ENCODE measurements at regions not wholly inside any gene's neighbourhood (a gene's known extent, or its start where the extent isn't known, plus 50 kb on each side); places are given as distances from the start of the nearest gene placed in this dataset.
A peak's percentile ranks its signal among the peaks of the same experiment; 100 is the strongest.

DNA sequence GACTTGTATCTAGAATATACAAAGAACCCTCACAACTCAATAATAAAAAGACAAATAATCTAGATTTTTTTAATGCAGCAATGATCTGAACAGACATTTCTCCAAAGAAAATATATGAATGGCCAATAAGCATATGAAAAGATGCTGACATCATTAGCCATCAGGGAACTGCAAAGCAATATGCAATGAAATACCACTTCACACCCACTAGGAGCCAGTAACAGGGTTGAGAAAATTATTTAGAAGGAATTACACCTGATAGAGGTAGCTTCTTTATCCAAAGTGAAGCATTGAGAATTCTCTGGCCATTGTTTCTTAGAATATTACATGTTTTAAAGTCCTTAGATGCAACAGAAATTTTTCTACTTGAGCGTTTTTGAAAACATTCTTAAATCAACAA is 316.9 kb downstream of the KCNN2 start:
- ChIA-PET CTCF (ENCODE audit: partially characterized antibody) (interaction anchor here (1.2 to 1.5 kb wide), 2 partner anchors 51 to 108 kb away, joined by 3 to 4 read pairs; no protein-coding TSS in a partner anchor), POLR2A (ENCODE audit: partially characterized antibody) (no interaction called here)
- Histone ChIP-seq H4K91ac (replicated peaks; ENCODE audit: insufficient read length, low read length) (no peak overlapping the region), H3K23me2 (ENCODE audit: low read depth, low read length) (no peaks in the 10 kb centered on the region), H3K27me3 (replicated peaks in 1 of 4; ENCODE audit: control insufficient read depth in 3 of 4, extremely low read depth in 1 of 4, insufficient read depth in 3 of 4, low read length in 3 of 4) (no peaks in the 10 kb centered on the region), H3K36me3 (ENCODE audit: control insufficient read depth in 2 of 4, insufficient read depth in 4 of 4, low read length in 3 of 4) (no peaks in the 10 kb centered on the region), H3K23ac (ENCODE audit: insufficient read length) (no peak overlapping the region), H2BK20ac (ENCODE audit: low read length) (no peak overlapping the region), H2BK120ac (replicated peaks; ENCODE audit: low read depth, low read length) (no peak overlapping the region), H3K79me2 (ENCODE audit: control insufficient read depth in 1 of 2, insufficient read depth in 2 of 2, low read length in 2 of 2) (no peaks in the 10 kb centered on the region), H2BK5ac (ENCODE audit: low read depth, low read length) (no peak overlapping the region), H3K4ac (replicated peaks; ENCODE audit: insufficient read length, low read depth, low read length) (no peak overlapping the region), H4K5ac (ENCODE audit: insufficient read length, low read depth, low read length) (no peak overlapping the region), H3K14ac (ENCODE audit: insufficient read length) (no peak overlapping the region), H2BK12ac (ENCODE audit: low read depth, low read length) (no peak overlapping the region), H2BK15ac (ENCODE audit: low read length) (no peak overlapping the region), H4K8ac (ENCODE audit: extremely low read depth, insufficient read depth, low read length) (no peak overlapping the region), H2AK5ac (ENCODE audit: low read depth, low read length) (no peak overlapping the region), H3K4me2 (ENCODE audit: insufficient read depth in 1 of 2, low read depth in 2 of 2, low read length in 2 of 2) (no peak overlapping the region), H3K79me1 (ENCODE audit: low read depth, low read length) (no peaks in the 10 kb centered on the region), H3K4me3 (ENCODE audit: extremely low read depth in 1 of 4, insufficient read depth in 2 of 4, low read depth in 3 of 4, low read length in 4 of 4) (no peak overlapping the region), H3K9me3 (ENCODE audit: insufficient read depth in 2 of 2, low read depth in 1 of 2, low read length in 1 of 2) (no peaks in the 10 kb centered on the region), H2AFZ (ENCODE audit: low read length) (no peak overlapping the region), H3K18ac (ENCODE audit: extremely low read depth, low read length) (no peak overlapping the region), H3K9ac (replicated peaks in 1 of 4; ENCODE audit: extremely low read depth in 1 of 4, low read depth in 3 of 4, low read length in 3 of 4) (no peak overlapping the region), H3K56ac (replicated peaks; ENCODE audit: insufficient read length, low read depth, low read length) (no peak overlapping the region), H4K20me1 (replicated peaks in 1 of 2; ENCODE audit: control insufficient read depth in 1 of 2, insufficient read depth in 2 of 2, low read length in 2 of 2) (no peaks in the 10 kb centered on the region), H3K27ac (ENCODE audit: low read depth, low read length) (no peak overlapping the region), H3K4me1 (replicated peaks in 1 of 4; ENCODE audit: control insufficient read depth in 3 of 4, insufficient read depth in 4 of 4, low read length in 3 of 4) (no peaks in the 10 kb centered on the region)
- FAIRE-seq, result no peak
- TF ChIP-seq RAD21 (IDR thresholded peaks at IDR 0.05 in 1 of 2, conservative IDR thresholded peaks at IDR 0.05 in 1 of 2; ENCODE audit: low read depth in 2 of 2, low read length in 2 of 2) (peak in 1 of 2 experiments; percentile 25; a peak in 1 of 4 replicates), ATF2 (IDR thresholded peaks at IDR 0.05; ENCODE audit: low read length) (no peak)
- 96% methylated on average over 1 of the region's 1 CpG; no CpG with 5 or more reads in 1 of the 2 experiments for WGBS, 2 experiments (ENCODE audit: extremely low coverage in 1 of 2, insufficient coverage in 1 of 2, insufficient read length in 1 of 2, insufficient replicate concordance in 2 of 2, low coverage in 1 of 2, low lambda C conversion rate in 2 of 2, missing lambda C conversion rate in 1 of 2)
- no peak for DNase-seq (ENCODE audit: low read depth in 1 of 2, low spot score in 2 of 2)

All from H1 (cell line).